C4-2B (cell line): ENCODE measurements at regions not wholly inside any gene's neighbourhood (a gene's known extent, or its start where the extent isn't known, plus 50 kb on each side); places are given as distances from the start of the nearest gene placed in this dataset.
"Not testable (repeated sequence)": the region's sequence is repeated elsewhere in the genome, so short reads cannot be mapped to it uniquely, and the experiment has no call there.

Experiments
- H3K27ac ChIP-seq: fragments of 450-650 bp; 2 replicates; pipeline ENCODE4 v1.5.1; 2017
- CTCF ChIP-seq: fragments of 450-650 bp; conservative IDR thresholded peaks from 2 replicates; pipeline ENCODE4 v1.5.1; 2017; ENCODE audit warnings: mild to moderate bottlenecking
- ZFX ChIP-seq: fragments of 450-650 bp; IDR thresholded peaks from 2 replicates; pipeline ENCODE4 v1.6.1; 2017

GRCh38 chr9:107824556-107824955, 335.0 kb upstream of the KLF4 start:
- no peak for TF ChIP-seq ZFX
- TF ChIP-seq CTCF = no peak
- no peak overlapping the region for H3K27ac ChIP-seq

GRCh38 chr9:107819772-107820565, 330.4 kb upstream of the KLF4 start:
- no peak for TF ChIP-seq CTCF
- TF ChIP-seq ZFX = no peak
- no peak overlapping the region for H3K27ac ChIP-seq

GRCh38 chr9:107818503-107818829, 328.9 kb upstream of the KLF4 start:
- H3K27ac ChIP-seq = not testable (repeated sequence)

- H3K27ac ChIP-seq = not testable (repeated sequence)
Measured at GRCh38 chr9:107817595-107818502, 328.3 kb upstream of the KLF4 start.

- H3K27ac ChIP-seq = no peak overlapping the region
- TF ChIP-seq CTCF (no peak), ZFX (no peak)
Measured at GRCh38 chr9:107816561-107817021, 327.0 kb upstream of the KLF4 start.

- no peak for TF ChIP-seq ZFX
- TF ChIP-seq CTCF = no peak
- no peak overlapping the region for H3K27ac ChIP-seq
Measured at GRCh38 chr9:107815782-107816560, 326.4 kb upstream of the KLF4 start.

- no peak for TF ChIP-seq ZFX
- TF ChIP-seq CTCF = no peak
- no peak overlapping the region for H3K27ac ChIP-seq
Measured at GRCh38 chr9:107813287-107813686, 323.7 kb upstream of the KLF4 start.

GRCh38 chr9:107810461-107810961, 320.9 kb upstream of the KLF4 start:
- no peak overlapping the region for H3K27ac ChIP-seq
- TF ChIP-seq CTCF = no peak
- TF ChIP-seq ZFX = no peak
